H1 (cell line): ENCODE measurements at regions not wholly inside any gene's neighbourhood (a gene's known extent, or its start where the extent isn't known, plus 50 kb on each side); places are given as distances from the start of the nearest gene placed in this dataset.

Experiments
- CTCF ChIA-PET: fragments of 300-600 bp; sonication (Branson Sonifier 250); formaldehyde crosslinking; loops from one replicate; lab custom pipeline; 2021; ENCODE audit not compliant: partially characterized antibody; lab: Charles Lee
- POLR2A ChIA-PET: fragments of 300-600 bp; sonication (Branson Sonifier 250); formaldehyde crosslinking; loops from one replicate; lab custom pipeline; 2021; ENCODE audit warnings: inconsistent platforms; ENCODE audit not compliant: partially characterized antibody; lab: Charles Lee
- DNase-seq, 2 experiments: peaks; one replicate each; pipeline versions ENCODE4 v3.0.0 to v3.0.0-alpha.2; 2010 to 2022; ENCODE audit warnings: low spot score in 2 of 2, low read depth in 1 of 2, mixed read lengths in 1 of 2
- FAIRE-seq: peaks from 2 replicates; lab custom pipeline; 2011; peaks lifted over from hg19 to GRCh38; lab: Jason Lieb, UNC
- H2AFZ ChIP-seq: 2 replicates; pipeline ENCODE4 v1.8.1; 2012; ENCODE audit warnings: low read length, inconsistent platforms
- H2AK5ac ChIP-seq: 2 replicates; pipeline ENCODE4 v1.6.1; 2013; ENCODE audit warnings: low read depth, low read length
- H2BK120ac ChIP-seq: replicated peaks from 2 replicates; pipeline ENCODE3; 2013; ENCODE audit warnings: low read depth, low read length, inconsistent platforms
- H2BK12ac ChIP-seq: 2 replicates; pipeline ENCODE4 v1.6.1; 2013; ENCODE audit warnings: low read depth, low read length
- H2BK15ac ChIP-seq: 2 replicates; pipeline ENCODE4 v1.6.1; 2013; ENCODE audit warnings: low read length
- H2BK20ac ChIP-seq: 2 replicates; pipeline ENCODE4 v1.6.1; 2013; ENCODE audit warnings: low read length
- H2BK5ac ChIP-seq: 2 replicates; pipeline ENCODE4 v1.6.1; 2013; ENCODE audit warnings: low read depth, low read length
- H3K14ac ChIP-seq: 2 replicates; pipeline ENCODE4 v1.6.1; 2013; ENCODE audit warnings: inconsistent platforms; ENCODE audit not compliant: insufficient read length
- H3K18ac ChIP-seq: 2 replicates; pipeline ENCODE4 v1.6.1; 2013; ENCODE audit warnings: low read length; ENCODE audit errors: extremely low read depth
- H3K23ac ChIP-seq: 2 replicates; pipeline ENCODE4 v1.6.1; 2013; ENCODE audit warnings: inconsistent platforms; ENCODE audit not compliant: insufficient read length
- H3K23me2 ChIP-seq: 2 replicates; pipeline ENCODE4 v1.6.1; 2013; ENCODE audit warnings: low read depth, low read length
- H3K27ac ChIP-seq: 2 replicates; pipeline ENCODE4 v1.6.1; 2011; ENCODE audit warnings: low read depth, low read length, inconsistent platforms
- H3K27me3 ChIP-seq, 4 experiments: replicated peaks in 1 of 4; 1 replicate in 1 of 4; 2 replicates in 3 of 4; pipeline versions ENCODE4 v1.6.1 to v1.8.1; 2011 to 2013; ENCODE audit warnings: low read length in 3 of 4, mild to moderate bottlenecking in 3 of 4, inconsistent platforms in 2 of 4, mixed read lengths in 2 of 4, moderate library complexity in 1 of 4; ENCODE audit not compliant: control insufficient read depth in 3 of 4, insufficient read depth in 3 of 4; ENCODE audit errors: extremely low read depth in 1 of 4
- H3K36me3 ChIP-seq, 4 experiments: 2 replicates each; pipeline versions ENCODE4 v1.6.1 to v1.8.1; 2011 to 2013; ENCODE audit warnings: mild to moderate bottlenecking in 4 of 4, low read length in 3 of 4, moderate library complexity in 2 of 4, control low read depth in 1 of 4, inconsistent platforms in 1 of 4; ENCODE audit not compliant: insufficient read depth in 4 of 4, control insufficient read depth in 2 of 4
- H3K4ac ChIP-seq: replicated peaks from 2 replicates; pipeline ENCODE3; 2013; ENCODE audit warnings: low read length, low read depth, mixed read lengths, inconsistent platforms; ENCODE audit not compliant: insufficient read length
- H3K4me1 ChIP-seq, 4 experiments: replicated peaks in 1 of 4; 1 replicate in 1 of 4; 2 replicates in 3 of 4; pipeline versions ENCODE4 v1.6.1 to v1.8.1; 2011 to 2013; ENCODE audit warnings: low read length in 3 of 4, inconsistent platforms in 2 of 4, mixed read lengths in 1 of 4; ENCODE audit not compliant: insufficient read depth in 4 of 4, control insufficient read depth in 3 of 4
- H3K4me2 ChIP-seq, 2 experiments: 2 replicates each; pipeline versions ENCODE4 v1.6.1 to v1.8.1; 2011 to 2013; ENCODE audit warnings: low read depth in 2 of 2, low read length in 2 of 2, control low read depth in 1 of 2, inconsistent platforms in 1 of 2, mild to moderate bottlenecking in 1 of 2; ENCODE audit not compliant: insufficient read depth in 1 of 2
- H3K4me3 ChIP-seq, 4 experiments: fragments of 200-600, 300-600 bp in 1 of 4; sonication (generic), shearing (Covaris generic), sonication (Bioruptor Twin) in 1 of 4; 2 replicates each; pipeline versions ENCODE4 v1.5.1 to v1.8.1; 2011 to 2016; ENCODE audit warnings: low read length in 4 of 4, low read depth in 3 of 4, control low read depth in 2 of 4, inconsistent platforms in 2 of 4, mild to moderate bottlenecking in 2 of 4, mixed read lengths in 1 of 4, moderate library complexity in 1 of 4; ENCODE audit not compliant: insufficient read depth in 2 of 4; ENCODE audit errors: extremely low read depth in 1 of 4
- H3K56ac ChIP-seq: replicated peaks from 2 replicates; pipeline ENCODE3; 2013; ENCODE audit warnings: low read depth, mild to moderate bottlenecking, mixed read lengths, low read length, inconsistent platforms; ENCODE audit not compliant: insufficient read length
- H3K79me1 ChIP-seq: 2 replicates; pipeline ENCODE4 v1.6.1; 2013; ENCODE audit warnings: low read depth, low read length, control low read depth
- H3K79me2 ChIP-seq, 2 experiments: 2 replicates each; pipeline versions ENCODE4 v1.6.1 to v1.8.1; 2012 to 2013; ENCODE audit warnings: low read length in 2 of 2, mild to moderate bottlenecking in 2 of 2, inconsistent platforms in 1 of 2; ENCODE audit not compliant: insufficient read depth in 2 of 2, control insufficient read depth in 1 of 2
- H3K9ac ChIP-seq, 4 experiments: replicated peaks in 1 of 4; 1 replicate in 1 of 4; 2 replicates in 3 of 4; pipeline versions ENCODE4 v1.6.1 to v1.8.1; 2011 to 2013; ENCODE audit warnings: low read depth in 3 of 4, low read length in 3 of 4, control low read depth in 2 of 4, mild to moderate bottlenecking in 2 of 4, moderate library complexity in 2 of 4, inconsistent platforms in 1 of 4; ENCODE audit errors: extremely low read depth in 1 of 4
- H3K9me3 ChIP-seq, 2 experiments: 2 replicates each; pipeline versions ENCODE4 v1.6.1 to v1.8.1; 2012 to 2013; ENCODE audit warnings: mild to moderate bottlenecking in 2 of 2, moderate library complexity in 2 of 2, control low read depth in 1 of 2, inconsistent platforms in 1 of 2, low read depth in 1 of 2, low read length in 1 of 2, mixed read lengths in 1 of 2; ENCODE audit not compliant: insufficient read depth in 2 of 2
- H4K20me1 ChIP-seq, 2 experiments: replicated peaks in 1 of 2; 2 replicates each; pipeline versions ENCODE3 to v1.8.1; 2011 to 2013; ENCODE audit warnings: inconsistent platforms in 2 of 2, low read length in 2 of 2, mild to moderate bottlenecking in 1 of 2; ENCODE audit not compliant: insufficient read depth in 2 of 2, control insufficient read depth in 1 of 2
- H4K5ac ChIP-seq: 2 replicates; pipeline ENCODE4 v1.6.1; 2013; ENCODE audit warnings: low read length, low read depth, mixed read lengths, inconsistent platforms; ENCODE audit not compliant: insufficient read length
- H4K8ac ChIP-seq: 2 replicates; pipeline ENCODE4 v1.8.0; 2013; ENCODE audit warnings: mild to moderate bottlenecking, moderate library complexity, low read length, inconsistent platforms; ENCODE audit not compliant: insufficient read depth; ENCODE audit errors: extremely low read depth
- H4K91ac ChIP-seq: replicated peaks from 2 replicates; pipeline ENCODE3; 2013; ENCODE audit warnings: low read length, mixed read lengths, inconsistent platforms; ENCODE audit not compliant: insufficient read length
- SRF ChIP-seq: IDR thresholded peaks from 2 replicates; pipeline ENCODE4 v1.6.1; 2011; ENCODE audit warnings: mild to moderate bottlenecking, low read depth, low read length, moderate library complexity
- WGBS, 2 experiments: shearing (Covaris generic) in 1 of 2; methylation state at CpG; one replicate each; pipeline versions ENCODE4 v1.1.6 to v1.1.7; 2013 to 2015; ENCODE audit warnings: low lambda C conversion rate in 2 of 2, mixed read lengths in 2 of 2, inconsistent platforms in 1 of 2, low coverage in 1 of 2, missing lambda C conversion rate in 1 of 2; ENCODE audit not compliant: insufficient replicate concordance in 2 of 2, insufficient coverage in 1 of 2, insufficient read length in 1 of 2; ENCODE audit errors: extremely low coverage in 1 of 2, missing lambda C conversion rate in 1 of 2; 5-methylcytosine and 5-hydroxymethylcytosine counted together

DNA sequence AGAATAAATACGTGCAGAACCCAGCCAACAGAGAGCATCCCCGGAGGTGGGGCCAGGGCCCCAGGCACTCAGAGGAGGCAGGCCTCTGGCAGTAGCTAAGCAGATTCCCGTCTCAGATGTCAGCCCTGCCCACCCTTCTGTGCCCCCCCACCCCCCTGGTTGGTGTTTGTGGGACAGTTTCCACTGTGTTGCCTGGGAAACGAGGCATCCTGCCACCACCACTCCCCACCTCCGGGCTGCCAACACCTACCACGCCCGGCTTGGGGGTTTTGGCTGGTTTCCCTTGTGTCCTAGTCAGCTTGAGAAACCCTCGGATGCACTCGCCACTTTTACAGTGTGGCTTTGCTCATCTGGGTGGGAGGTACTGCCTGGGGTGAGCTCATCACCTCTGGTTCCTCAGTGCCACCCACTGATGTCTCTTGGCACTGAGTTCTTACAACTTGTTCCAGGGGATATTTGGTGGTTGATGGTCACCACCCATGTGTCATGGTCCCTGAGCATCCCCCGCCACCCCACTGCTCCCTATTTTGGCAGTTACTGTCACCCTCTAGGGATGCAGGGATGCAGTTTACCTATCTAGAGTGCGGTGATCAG lies 72.4 kb upstream of the YWHAQ start:
- no peak overlapping the region for H3K23ac ChIP-seq
- H2BK12ac ChIP-seq = no peak overlapping the region
- WGBS, 2 experiments = 89% methylated on average over 9 of the region's 11 CpGs; no CpG with 5 or more reads in 1 of the 2 experiments
- H3K79me1 ChIP-seq = no peaks in the 10 kb centered on the region
- DNase-seq (no peak), FAIRE-seq (no peak)
- no peak for TF ChIP-seq SRF
- no peak overlapping the region for H2AK5ac ChIP-seq
- no peak overlapping the region for H2BK5ac ChIP-seq
- no peak overlapping the region for H3K4ac ChIP-seq
- H2BK15ac ChIP-seq = no peak overlapping the region
- H3K36me3 ChIP-seq = no peaks in the 10 kb centered on the region
- no peaks in the 10 kb centered on the region for H3K9me3 ChIP-seq
- H3K27ac ChIP-seq = no peak overlapping the region
- ChIA-PET POLR2A (no interaction called here), CTCF (interaction anchor here (0.8 to 2.1 kb wide), 3 partner anchors 11 to 12 kb away, joined by 3 to 6 read pairs (median 3); no protein-coding TSS in a partner anchor)
- H3K56ac ChIP-seq = no peak overlapping the region
- H3K4me3 ChIP-seq = no peak overlapping the region
- H2BK120ac ChIP-seq = no peak overlapping the region
- no peaks in the 10 kb centered on the region for H3K79me2 ChIP-seq
- no peak overlapping the region for H3K18ac ChIP-seq
- no peak overlapping the region for H2BK20ac ChIP-seq
- H3K14ac ChIP-seq = no peak overlapping the region
- H3K4me2 ChIP-seq = no peak overlapping the region
- peaks cover 0 to 2% of the 10 kb centered on the region in 2 experiments for H4K20me1 ChIP-seq
- no peak overlapping the region for H4K8ac ChIP-seq
- H4K91ac ChIP-seq = no peak overlapping the region
- H3K27me3 ChIP-seq = no peaks in the 10 kb centered on the region
- H2AFZ ChIP-seq = no peak overlapping the region
- no peaks in the 10 kb centered on the region for H3K23me2 ChIP-seq
- H4K5ac ChIP-seq = no peak overlapping the region
- no peak overlapping the region for H3K9ac ChIP-seq
- no peaks in the 10 kb centered on the region for H3K4me1 ChIP-seq
